ENCODE measurements at regions not wholly inside any gene's neighbourhood (a gene's known extent, or its start where the extent isn't known, plus 50 kb on each side); places are given as distances from the start of the nearest gene placed in this dataset.

DNA sequence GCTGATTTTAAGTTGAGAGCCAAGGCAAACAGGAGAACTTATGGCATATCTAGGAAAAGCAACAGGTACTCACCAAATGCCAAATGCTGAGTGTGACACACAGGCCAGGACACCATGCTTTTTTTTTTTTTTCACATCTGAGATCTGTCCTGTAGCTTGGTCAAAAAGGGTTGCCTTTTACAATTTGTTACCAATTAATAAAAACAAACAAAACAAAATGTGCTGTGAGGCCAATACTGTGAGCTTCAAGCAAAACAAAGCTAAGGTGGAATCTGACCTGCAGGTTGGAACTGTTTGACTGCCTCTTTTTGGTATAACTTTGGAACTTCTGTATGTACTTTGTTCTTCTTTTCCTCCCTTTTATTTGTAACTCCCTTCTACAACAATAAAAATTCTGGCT lies 548.5 kb upstream of the IGFBP7 start:
- no peak for DNase-seq

DNA sequence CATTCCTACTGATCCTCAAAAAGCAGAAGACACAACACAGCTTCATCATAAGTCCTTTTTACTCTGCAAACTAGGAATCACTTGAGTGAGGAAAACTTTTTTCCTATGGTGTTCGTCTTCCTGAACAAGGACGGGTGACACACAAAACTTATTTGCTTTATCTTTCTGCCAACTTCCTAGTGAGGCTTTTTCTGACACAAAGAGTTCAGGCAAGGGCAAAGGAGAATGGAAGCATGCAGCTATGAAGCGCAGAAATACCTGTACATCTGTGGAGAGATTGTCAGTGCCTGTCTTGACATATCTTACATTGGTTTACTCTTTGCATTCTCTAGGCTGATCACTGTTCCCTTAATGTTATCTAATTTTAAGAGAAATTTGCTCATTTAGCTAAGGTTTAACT lies 548.0 kb upstream of the IGFBP7 start:
- no peak for DNase-seq

DNA sequence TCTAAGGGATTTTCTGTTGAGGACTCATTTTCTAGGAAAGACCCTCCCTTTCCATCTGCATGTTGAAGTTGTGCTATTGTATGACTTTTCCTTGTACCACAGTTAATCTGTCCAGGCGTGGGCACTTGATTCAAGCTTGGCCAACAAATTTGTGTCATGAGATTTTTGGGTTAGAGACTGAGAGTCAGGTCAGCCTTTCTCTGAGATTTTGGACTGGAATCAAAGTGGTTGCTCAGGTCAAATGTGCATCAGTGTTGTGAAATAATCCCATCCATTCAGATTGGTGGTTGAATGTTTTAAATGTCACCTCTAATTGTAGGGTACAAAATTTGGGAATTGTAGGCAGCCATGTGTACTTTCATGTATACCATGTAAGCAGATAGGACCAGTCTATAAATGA lies 545.2 kb upstream of the IGFBP7 start:
- DNase-seq, result no peak

DNA sequence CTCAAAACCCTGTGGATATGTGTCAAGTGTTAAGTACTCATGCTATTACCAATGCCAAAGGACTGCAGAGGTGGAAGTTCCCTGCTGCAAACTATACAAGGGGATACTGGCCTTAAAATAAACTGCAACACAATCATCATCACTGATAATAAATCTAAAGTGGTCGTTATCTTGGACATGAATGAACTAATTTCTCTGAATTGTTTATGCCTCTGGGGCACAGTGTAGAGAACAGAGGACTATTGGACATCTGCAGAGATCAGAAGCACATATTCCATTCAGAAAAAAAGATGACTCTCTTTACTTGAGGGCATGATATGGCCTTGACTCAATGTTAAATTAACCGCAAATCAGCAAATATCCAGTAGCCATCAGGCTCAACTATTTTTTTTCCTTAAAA lies 542.6 kb upstream of the IGFBP7 start:
- no peak for DNase-seq

- DNase-seq, result no peak
These were observed 530.4 kb upstream of the IGFBP7 start for GRCh38 chr4:57640391-57641100.

DNA sequence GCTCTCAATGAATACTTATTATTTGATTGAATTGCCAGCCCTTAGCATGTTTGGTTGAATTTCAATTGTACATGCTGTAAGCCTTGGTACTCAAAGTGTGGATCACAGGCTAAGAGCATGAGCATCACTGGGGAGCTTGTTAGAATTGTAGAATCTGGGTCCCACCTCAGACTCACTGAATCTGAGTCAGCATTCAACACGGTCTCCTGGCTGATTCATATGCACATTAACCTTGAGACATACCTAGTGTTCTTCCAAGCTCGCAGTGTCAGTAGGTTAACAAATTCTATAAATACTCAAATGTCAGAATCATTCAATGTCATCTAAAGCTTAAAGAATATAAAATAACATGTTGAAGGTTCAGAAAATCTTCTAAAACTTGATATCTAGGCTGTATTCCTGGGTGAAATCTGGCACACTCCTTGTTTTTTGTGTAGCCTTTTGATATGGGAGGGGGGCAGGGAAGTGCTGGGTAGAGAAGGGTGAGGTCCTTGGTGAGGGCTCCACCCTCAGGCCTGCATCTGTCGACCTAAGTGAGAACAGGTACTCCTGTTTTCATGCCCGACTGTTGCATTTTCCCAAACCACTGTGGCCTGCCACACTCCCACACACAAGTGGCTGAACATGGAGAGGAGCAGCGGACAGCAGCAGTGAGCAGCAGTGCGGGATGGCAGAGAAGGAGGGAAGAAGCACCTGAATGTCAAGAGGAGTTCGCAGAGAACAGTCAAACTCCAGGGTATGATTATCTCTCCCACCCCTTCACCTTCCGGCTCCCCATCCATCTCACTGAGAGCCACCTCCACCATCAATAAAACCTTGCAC lies 529.6 kb upstream of the IGFBP7 start:
- no peak for DNase-seq

DNA sequence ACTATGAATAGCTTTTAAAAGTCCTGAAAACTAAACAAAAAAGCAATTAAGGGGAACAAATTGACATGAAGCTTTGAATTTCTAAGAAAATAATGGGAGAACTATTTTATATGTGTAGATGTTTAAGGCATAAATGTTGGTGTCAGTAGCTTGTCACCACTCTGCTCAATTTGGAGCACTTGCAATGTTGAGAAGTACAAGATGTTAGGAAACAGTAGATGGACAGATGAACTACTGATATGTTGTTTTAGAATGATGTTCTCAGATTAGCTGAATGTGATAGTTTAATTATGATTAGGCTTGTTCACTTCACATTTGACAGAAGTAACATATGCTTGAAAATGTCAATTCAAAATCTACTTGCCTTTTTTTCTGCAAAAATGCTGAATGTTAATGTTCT lies 525.7 kb upstream of the IGFBP7 start:
- no peak for DNase-seq

DNA sequence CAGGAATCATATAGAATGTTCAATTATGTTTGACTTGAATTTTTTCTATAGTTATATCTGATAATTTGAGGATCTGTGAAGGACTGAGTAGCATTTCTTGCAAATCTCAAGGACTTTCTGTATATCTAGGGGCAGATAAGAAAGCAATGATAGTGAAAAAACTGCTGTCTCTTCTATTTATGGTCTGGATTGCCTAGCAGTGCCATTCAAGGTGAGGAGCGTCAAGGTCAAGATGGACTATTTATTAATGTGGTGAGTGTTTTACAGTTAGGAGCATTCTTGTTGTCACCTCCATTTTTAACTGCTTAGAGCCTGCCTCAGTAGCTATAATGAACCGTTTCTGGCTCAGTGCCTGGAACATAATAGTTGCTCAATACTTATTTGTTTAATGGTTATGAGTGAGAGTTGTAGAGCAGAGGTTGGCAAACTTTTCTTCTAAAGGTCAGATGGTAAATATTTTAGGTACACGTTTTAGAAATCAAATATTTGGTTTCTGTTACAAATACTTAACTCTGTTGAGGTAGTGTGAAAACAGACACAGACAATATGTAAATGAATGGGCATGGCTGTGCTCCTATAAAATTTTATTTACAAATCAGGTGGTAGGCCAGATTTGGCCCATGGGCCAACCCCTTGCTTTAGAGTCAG lies 523.2 kb upstream of the IGFBP7 start:
- no peak for DNase-seq

GRCh38 chr4:57632564-57632963 lies 522.4 kb upstream of the IGFBP7 start:
- DNase-seq, result no peak

DNA sequence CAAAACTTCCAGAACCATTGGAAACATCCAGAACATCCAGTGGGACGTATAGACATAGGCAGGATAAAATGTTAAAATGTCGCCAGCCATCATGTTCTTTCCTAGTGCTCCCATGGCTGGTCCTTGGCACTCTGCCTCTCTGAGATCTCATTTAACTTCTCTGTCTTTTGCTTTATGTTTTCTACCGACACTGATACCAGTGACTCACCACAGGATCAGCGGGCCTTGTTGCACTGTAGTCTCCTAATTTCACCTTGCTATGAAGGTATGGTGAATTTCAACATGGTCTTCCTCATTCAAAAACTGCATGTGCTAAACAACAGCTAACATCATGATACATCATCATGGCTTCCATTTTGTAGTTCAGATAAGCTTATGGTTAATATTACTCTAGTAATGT lies 521.0 kb upstream of the IGFBP7 start:
- no peak for DNase-seq

GRCh38 chr4:57628004-57628403 lies 517.8 kb upstream of the IGFBP7 start:
- DNase-seq, result no peak

DNA sequence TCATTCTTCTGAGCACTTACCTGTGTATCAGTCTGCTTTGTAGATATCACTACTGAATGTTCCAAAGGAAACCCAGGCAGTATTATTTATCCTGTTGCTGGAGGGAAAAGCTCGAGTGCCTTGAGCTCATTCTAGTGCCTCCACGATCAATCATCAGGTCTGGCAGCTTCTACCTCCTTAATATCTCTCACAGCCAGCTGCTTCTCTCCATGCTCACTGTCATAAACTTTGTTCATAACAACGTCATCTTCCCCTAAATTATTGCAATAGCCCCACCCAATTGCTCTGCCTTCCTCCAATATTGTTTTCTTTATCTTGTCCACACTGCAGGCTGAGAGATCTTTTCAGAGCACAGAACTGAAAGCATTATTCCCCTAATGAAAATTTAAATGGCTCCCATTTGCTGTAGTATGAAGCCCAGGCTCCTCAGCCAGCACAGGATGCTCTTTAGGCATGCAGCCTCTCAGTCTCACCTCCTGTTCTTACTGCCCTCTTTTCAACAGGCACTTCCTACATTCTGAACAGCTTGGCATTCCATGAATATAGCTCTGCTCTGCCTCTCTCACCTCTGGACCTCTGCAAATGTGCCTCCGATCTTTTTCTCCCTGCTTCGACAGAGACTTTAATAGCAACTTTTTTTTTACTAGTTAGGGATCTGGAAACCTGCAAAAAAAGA lies 504.2 kb upstream of the IGFBP7 start:
- no peak for DNase-seq

DNA sequence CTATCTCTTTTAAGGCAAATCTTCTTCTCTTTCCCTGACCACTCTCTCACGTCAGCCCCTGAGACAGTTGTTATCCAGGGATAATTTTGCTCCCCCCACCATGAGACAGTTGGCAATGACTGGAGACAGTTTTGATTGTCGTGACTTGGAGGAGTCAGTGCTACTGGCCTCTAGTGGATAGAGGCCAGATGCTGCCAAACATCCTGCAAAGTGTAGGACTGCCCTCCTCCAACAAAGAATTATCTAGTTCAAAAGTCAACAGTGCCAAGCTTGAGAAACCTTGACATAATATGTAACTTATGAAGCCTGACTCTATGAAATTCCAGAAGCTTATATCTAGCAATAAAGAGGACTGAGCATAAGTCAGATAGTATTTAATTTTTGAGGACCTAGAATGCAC lies 502.1 kb upstream of the IGFBP7 start:
- no peak for DNase-seq

GRCh38 chr4:57607566-57608180 lies 497.5 kb upstream of the IGFBP7 start:
- DNase-seq, result no peak

- DNase-seq, result no peak
These were observed 495.2 kb upstream of the IGFBP7 start for GRCh38 chr4:57605376-57605775.

DNA sequence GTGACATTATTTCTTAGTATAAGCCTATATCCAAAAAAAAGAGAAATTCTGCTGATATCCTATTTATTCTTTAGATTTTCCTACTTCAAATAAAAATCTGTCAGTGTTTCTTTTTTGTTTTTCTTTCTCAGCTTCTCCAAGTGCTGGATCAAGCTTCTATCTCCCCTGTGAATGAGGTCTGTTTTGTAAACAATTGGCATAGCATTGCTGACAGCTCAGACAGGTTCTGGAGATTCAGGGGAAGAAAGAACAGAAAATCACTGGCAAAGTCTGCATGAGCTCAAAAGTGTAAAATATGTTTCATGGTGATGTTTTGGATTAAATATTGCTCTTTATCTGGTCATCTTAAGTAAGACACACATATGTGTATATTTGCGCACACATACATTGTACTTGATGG lies 492.0 kb upstream of the IGFBP7 start:
- DNase-seq, result no peak

DNA sequence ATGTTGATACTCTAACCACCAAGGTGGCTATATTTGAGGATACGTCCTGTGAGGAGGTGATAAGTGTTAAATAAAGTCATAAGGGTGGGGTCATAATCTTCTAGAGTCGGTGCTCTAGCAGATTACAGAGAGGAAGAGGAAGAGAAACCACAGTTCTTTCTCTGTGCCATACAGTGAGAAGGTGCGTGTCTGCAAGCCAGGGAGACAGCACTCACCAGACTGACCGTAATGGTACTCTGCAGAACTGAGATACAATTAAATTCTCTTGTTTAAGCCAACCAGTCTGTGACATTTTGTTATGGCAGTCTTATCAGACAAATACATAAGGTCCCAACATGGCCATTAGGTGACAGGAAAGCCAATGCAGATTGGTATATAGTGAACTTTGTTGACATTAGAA lies 480.9 kb upstream of the IGFBP7 start:
- no peak for DNase-seq

GRCh38 chr4:57588557-57588956 lies 478.4 kb upstream of the IGFBP7 start:
- no peak for DNase-seq

GRCh38 chr4:57580710-57581599 lies 470.8 kb upstream of the IGFBP7 start:
- no peak for DNase-seq

GRCh38 chr4:57575426-57575825 lies 465.2 kb upstream of the IGFBP7 start:
- no peak for DNase-seq

DNA sequence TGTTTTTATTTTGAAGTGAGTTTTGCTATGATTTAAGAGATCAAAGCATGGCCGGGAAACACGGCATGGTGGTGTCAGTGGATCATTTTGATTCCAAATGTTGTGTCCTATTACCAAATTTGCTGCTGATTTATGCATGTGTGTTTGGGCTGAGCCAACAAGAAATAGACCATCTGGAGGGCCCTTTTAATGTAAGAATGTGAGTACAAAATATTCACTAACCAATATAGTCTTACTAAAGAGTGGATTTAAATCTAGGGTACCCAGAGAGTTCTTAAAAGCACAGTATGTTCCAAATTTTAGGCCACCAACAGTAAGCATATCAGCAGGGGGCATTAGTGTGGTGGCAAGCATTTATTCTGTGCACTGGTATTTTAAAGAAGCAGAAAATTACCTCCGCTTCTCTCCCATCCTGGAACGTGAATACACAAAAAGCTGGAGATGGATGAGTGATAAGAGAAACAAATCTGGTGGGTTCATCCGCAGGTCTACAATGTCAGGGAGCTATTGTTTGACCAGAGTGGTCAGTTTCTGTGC lies 444.4 kb upstream of the IGFBP7 start:
- no peak for DNase-seq

DNA sequence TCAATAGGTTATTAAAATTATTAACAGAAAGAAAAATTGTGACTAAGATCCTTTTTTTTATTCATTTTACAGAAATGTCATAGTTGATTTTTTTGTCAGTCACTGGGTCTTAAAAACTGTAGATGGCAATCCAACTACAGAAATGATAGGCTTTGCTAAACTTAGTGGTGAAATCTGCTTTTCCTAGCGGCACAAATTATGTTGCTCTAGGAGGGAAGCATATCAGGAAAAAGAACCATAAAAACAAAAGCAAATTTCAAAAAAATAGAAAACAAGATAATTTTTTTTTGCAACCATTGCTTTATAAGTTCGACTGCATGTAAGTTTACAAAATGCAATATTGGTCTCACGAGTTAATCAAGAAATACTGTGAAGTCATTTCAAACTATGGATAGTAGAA lies 443.5 kb upstream of the IGFBP7 start:
- no peak for DNase-seq

Measured in midbrain (tissue), 1 donor.